Osteoblast (primary cell): ENCODE measurements at regions not wholly inside any gene's neighbourhood (a gene's known extent, or its start where the extent isn't known, plus 50 kb on each side); places are given as distances from the start of the nearest gene placed in this dataset.
A peak's percentile ranks its signal among the peaks of the same experiment; 100 is the strongest.
"Not testable (repeated sequence)": the region's sequence is repeated elsewhere in the genome, so short reads cannot be mapped to it uniquely, and the experiment has no call there.

Source experiments
- DNase-seq: peaks from one replicate; pipeline ENCODE4 v3.0.0; 2011; ENCODE audit warnings: low spot score, mixed read lengths; ENCODE audit not compliant: insufficient read length; ENCODE audit errors: missing footprints
- H2AFZ ChIP-seq: 2 replicates; pipeline ENCODE4 v1.6.0; 2011; ENCODE audit warnings: mild to moderate bottlenecking, low read length
- H3K27ac ChIP-seq: 2 replicates; pipeline ENCODE4 v1.5.1; 2011; ENCODE audit warnings: mild to moderate bottlenecking, low read depth, low read length, moderate library complexity
- H3K27me3 ChIP-seq: 2 replicates; pipeline ENCODE4 v1.6.0; 2012; ENCODE audit warnings: mild to moderate bottlenecking, control low read depth, inconsistent platforms, low read length, moderate library complexity; ENCODE audit not compliant: insufficient read depth
- H3K36me3 ChIP-seq: 2 replicates; pipeline ENCODE4 v1.5.1; 2011; ENCODE audit warnings: mild to moderate bottlenecking, low read length, control low read depth, moderate library complexity; ENCODE audit not compliant: insufficient read depth
- H3K4me1 ChIP-seq: 2 replicates; pipeline ENCODE4 v1.5.1; 2011; ENCODE audit warnings: mild to moderate bottlenecking, low read length, control low read depth, moderate library complexity; ENCODE audit not compliant: insufficient read depth
- H3K4me2 ChIP-seq: 2 replicates; pipeline ENCODE4 v1.6.0; 2011; ENCODE audit warnings: mild to moderate bottlenecking, low read length; ENCODE audit not compliant: insufficient read depth
- H3K4me3 ChIP-seq: fragments of 200-600 bp; sonication (generic); 3 replicates; pipeline ENCODE4 v1.5.1; 2012; ENCODE audit warnings: mild to moderate bottlenecking, low read length, inconsistent platforms; ENCODE audit not compliant: insufficient read depth
- H3K79me2 ChIP-seq: 2 replicates; pipeline ENCODE4 v1.6.0; 2012; ENCODE audit warnings: mild to moderate bottlenecking, low read length, control low read depth, inconsistent platforms; ENCODE audit not compliant: insufficient read depth
- H3K9me3 ChIP-seq: 2 replicates; pipeline ENCODE4 v1.5.1; 2011; ENCODE audit warnings: low read depth, low read length, control low read depth
- H4K20me1 ChIP-seq: 2 replicates; pipeline ENCODE4 v1.6.0; 2012; ENCODE audit warnings: mild to moderate bottlenecking, low read length, control low read depth; ENCODE audit not compliant: insufficient read depth

- not testable (repeated sequence) for DNase-seq, H4K20me1 ChIP-seq, H3K27me3 ChIP-seq, H3K27ac ChIP-seq, H3K4me1 ChIP-seq, H3K36me3 ChIP-seq, H3K79me2 ChIP-seq, H3K9me3 ChIP-seq
- H2AFZ ChIP-seq, result peak overlapping the region; percentile 15
- peak overlapping the region; percentile 53 for H3K4me2 ChIP-seq
- H3K4me3 ChIP-seq, result peak overlapping the region; percentile 46
These were observed 121.2 kb downstream of the NPIPB11 start for GRCh38 chr16:29285151-29285885.

- H3K27ac ChIP-seq, H3K4me1 ChIP-seq, H3K36me3 ChIP-seq, H3K9me3 ChIP-seq, H4K20me1 ChIP-seq, DNase-seq, H3K27me3 ChIP-seq, H3K79me2 ChIP-seq: not testable (repeated sequence)
- Histone ChIP-seq H2AFZ (peak overlapping the region; percentile 15), H3K4me2 (peak overlapping the region; percentile 53), H3K4me3 (peak overlapping the region; percentile 46)
These were observed 121.8 kb downstream of the NPIPB11 start for GRCh38 chr16:29284723-29285122.

GRCh38 chr16:29284159-29284558 lies 122.4 kb downstream of the NPIPB11 start:
- H2AFZ ChIP-seq, H3K4me1 ChIP-seq, H3K9me3 ChIP-seq, H3K4me2 ChIP-seq, H4K20me1 ChIP-seq, H3K36me3 ChIP-seq, H3K27ac ChIP-seq, H3K79me2 ChIP-seq, H3K4me3 ChIP-seq, DNase-seq, H3K27me3 ChIP-seq: not testable (repeated sequence)

- not testable (repeated sequence) for H3K27ac ChIP-seq, H2AFZ ChIP-seq, H3K4me2 ChIP-seq, H4K20me1 ChIP-seq, DNase-seq, H3K9me3 ChIP-seq, H3K36me3 ChIP-seq, H3K79me2 ChIP-seq, H3K4me3 ChIP-seq, H3K27me3 ChIP-seq, H3K4me1 ChIP-seq
These were observed 128.2 kb downstream of the NPIPB11 start for GRCh38 chr16:29278097-29278871.

- H3K27me3 ChIP-seq, H2AFZ ChIP-seq, H3K9me3 ChIP-seq, H3K4me2 ChIP-seq, H4K20me1 ChIP-seq, H3K4me3 ChIP-seq, H3K36me3 ChIP-seq, DNase-seq, H3K79me2 ChIP-seq: not testable (repeated sequence)
- Histone ChIP-seq H3K27ac (peak overlapping the region; percentile 41), H3K4me1 (peaks cover 22% of the 10 kb centered on the region)
These were observed 130.1 kb downstream of the NPIPB11 start for GRCh38 chr16:29276446-29276845.

- not testable (repeated sequence) for H3K36me3 ChIP-seq, H3K4me3 ChIP-seq, H3K27me3 ChIP-seq, H3K9me3 ChIP-seq, DNase-seq, H3K27ac ChIP-seq, H2AFZ ChIP-seq, H3K4me2 ChIP-seq, H4K20me1 ChIP-seq, H3K79me2 ChIP-seq
- peaks cover 29% of the 10 kb centered on the region for H3K4me1 ChIP-seq
These were observed 132.2 kb downstream of the NPIPB11 start for GRCh38 chr16:29274055-29275035.

- not testable (repeated sequence) for H3K79me2 ChIP-seq, H2AFZ ChIP-seq, H3K27me3 ChIP-seq, DNase-seq, H3K9me3 ChIP-seq, H3K4me3 ChIP-seq, H4K20me1 ChIP-seq, H3K36me3 ChIP-seq, H3K4me2 ChIP-seq
- peak overlapping the region; percentile 99 for H3K27ac ChIP-seq
- H3K4me1 ChIP-seq, result peaks cover 37% of the 10 kb centered on the region
These were observed 133.0 kb downstream of the NPIPB11 start for GRCh38 chr16:29273298-29274054.
